Hypothalamus (tissue), 51 donors: ENCODE measurements at regions not wholly inside any gene's neighbourhood (a gene's known extent, or its start where the extent isn't known, plus 50 kb on each side); places are given as distances from the start of the nearest gene placed in this dataset.
A peak's percentile ranks its signal among the peaks of the same experiment; 100 is the strongest.
"Not testable (repeated sequence)": the region's sequence is repeated elsewhere in the genome, so short reads cannot be mapped to it uniquely, and the experiment has no call there.

Experiments
- DNase-seq, 51 donors: peaks; one replicate each; lab custom pipeline; 2025; lab: John Stamatoyannopoulos, UW

DNA sequence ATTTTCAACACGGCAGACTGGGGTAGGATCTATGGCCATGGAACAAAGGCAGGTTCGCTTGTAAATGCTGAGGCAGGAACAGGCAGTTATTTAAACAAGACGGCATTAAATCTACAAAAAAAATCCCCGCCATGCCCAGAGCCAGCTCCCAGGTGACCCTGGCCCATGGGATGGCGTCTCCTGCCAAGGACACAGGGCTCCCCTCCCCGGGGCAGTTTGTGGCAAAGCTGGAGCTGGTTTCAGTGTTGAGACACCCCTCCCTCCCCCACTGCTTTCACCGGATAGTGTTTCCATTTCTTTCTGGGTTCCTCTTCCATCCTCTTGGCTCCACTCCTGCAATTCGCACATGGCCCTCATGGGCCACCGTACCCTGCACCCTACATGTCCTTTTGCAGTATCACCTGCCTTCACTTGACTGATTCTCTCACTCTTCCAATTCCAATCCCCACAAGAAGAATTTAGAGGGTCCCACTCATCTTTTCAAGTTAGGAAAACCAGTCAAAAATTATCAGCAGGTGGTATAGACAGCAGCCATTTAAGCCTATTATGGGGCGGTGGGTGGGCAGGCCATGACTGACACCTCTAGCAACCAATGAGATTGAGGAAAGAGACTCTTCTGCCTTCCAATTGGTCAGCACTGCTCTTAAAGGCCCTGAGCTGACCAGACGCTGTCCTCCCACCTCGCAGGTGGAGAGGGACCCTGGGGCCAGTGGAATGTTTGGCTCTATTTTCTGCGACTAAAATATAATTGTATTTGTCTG, 52.0 kb downstream of the OLIG1 start:
- DNase-seq: peak in 12 of 51 donors; percentile 7 to 69 (median 28)

DNA sequence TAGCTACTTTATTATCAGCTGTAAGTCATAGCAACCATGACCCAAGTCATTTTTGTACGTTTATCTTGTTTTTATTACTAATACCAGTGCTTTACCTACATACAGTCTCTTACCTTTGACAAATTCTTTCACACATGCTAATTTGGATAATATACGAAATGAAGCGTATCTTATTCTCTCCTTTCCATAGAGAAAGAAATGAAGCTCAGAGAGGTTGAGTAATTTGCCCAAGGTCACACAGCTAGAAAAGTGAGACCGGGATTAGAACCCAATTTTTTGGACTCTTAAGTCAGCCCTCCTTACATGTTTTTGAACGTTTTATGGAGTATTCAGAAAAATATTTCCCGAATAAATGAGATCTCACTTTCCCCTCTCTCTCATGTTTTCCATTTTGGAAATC, 52.6 kb downstream of the OLIG1 start:
- DNase-seq: no peak

DNA sequence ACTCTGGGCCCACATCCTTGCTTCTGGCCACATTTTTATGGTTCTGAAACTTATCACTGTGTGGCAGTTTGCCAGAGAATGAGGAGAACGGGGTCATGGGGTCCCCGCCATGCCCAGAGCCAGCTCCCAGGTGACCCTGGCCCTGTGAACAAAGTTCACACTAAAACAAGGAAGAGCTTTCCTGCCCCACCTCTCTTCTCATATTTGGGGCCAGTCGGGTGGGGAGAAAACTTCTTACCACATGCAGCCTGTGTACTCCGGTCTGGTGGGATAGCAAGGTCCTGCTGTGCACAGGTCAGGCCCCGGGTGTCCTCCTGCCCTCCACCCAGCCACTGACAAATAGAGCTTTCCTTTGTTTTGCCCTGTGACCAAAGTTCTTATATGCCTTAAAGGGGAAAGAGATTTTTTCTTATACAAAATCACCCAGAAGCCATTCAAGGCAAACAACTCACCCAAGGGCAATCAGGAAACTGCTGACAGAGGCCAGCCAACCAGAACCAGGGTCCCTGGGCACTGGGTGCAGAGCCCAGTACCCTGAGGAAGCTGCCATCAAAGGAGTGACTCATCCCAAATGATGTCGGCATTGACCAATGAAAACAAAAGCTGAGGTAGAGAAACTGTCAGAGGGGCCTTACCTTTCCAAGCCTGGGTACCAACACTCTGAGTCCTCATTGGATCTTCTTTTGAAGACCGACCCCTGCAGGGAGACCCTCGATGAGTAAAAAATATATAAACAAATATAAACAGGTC, 53.6 kb downstream of the OLIG1 start:
- no peak for DNase-seq

DNA sequence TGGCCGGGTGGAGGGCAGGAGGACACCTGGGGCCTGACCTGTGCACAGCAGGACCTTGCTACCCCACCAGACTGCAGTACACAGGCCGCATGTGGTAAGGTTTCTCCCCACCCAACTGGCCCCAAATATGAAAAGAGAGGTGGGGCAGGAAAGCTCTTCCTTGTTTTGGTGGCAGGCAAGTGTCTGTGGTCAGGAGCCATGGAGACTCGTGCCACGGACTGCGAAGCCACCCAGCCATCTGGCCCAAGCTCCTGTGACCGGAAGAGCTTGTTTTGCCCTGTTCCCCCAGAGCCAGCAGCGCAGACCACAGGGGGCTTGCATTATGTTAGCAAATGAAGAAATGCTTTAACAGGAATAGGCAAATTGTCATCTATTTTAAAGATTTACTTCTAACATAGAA, 54.9 kb downstream of the OLIG1 start:
- peak in 1 of 51 donors; percentile 13 for DNase-seq

DNA sequence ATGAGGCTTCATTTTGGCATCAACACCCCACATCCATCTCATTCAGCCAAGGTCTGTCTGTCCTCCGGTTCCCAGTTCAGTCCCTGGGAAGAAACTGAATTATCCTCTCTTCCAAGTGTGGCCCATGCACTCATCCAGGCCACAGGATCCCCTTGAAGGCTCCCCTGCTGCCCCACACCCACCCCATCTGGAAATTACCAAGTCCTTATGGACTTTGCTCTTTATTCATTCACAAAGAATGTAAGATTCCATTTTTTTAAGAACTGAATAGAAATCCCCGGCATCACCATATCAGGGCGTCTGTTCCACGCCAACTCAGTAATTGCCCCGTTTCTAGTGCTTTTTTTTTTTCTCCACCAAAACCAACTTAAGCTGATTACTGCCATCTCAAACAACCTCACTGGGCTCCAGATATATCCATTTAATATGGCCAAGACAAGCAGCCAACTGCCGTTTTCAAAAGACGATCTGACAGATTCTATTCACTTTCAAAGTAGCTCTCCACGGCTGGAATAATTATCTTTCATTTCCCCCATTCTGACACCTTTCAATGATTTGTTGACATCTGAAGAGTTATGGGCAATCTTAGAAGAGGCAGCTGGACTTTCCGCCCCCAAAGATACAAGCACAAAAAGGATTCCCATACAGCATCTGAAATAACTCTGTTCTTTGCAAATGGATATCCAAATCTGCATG, 55.9 kb downstream of the OLIG1 start:
- DNase-seq: peak in 1 of 51 donors; percentile 8

DNA sequence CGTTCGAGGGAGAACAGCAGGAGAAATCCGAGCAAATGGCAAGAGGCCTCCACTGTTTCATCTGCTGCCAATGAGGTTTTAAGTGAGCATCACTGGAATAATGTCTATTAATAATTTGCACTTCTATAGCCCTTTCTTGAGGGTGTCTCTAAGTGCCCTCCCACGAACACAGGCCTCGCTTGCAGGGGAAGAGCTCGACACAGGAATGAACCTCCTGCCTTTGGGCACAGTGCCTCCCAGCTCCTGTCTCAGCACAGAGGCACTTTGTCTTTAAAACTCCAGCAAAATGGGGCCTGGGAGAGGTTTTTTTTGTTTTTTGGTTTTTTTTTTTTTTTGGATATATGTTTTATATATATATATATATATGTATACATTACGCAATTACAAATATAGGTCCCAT, 56.6 kb downstream of the OLIG1 start:
- DNase-seq: peak in 19 of 51 donors; percentile 6 to 43 (median 19)

DNA sequence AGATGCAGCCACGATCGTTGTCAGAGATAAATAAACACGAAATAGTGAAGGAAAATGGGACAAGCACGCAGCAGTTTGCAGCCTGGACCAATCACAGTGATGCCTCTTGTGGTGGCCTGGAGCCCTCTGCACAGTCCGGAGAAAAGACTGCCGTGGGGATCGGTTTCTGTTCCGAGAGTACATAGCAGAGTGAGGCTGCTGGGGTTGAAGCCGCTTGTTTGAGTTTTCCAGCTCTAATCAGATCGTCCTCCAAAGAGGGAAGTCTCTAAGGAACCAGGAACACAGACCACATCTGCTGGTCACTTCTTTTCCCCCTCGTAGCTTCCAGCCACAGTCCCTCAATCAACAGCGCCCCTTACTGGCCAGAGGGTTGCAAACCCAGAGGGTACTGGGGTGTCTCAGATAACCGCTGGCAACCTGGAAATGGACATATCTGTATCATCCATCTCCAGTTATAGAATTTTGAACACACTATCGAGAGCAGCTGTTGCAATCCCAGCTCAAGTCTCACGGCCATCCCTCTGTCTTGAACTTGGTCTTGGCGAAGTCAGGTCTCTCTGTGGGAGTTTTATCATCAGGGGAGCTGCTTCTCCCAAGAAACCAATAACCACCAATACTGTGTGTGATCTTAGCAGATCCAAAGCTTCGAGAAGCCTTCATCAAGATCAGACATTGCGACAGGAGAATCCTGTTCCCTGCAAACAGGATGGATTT, 57.4 kb downstream of the OLIG1 start:
- peak; percentile 20 to 89 (median 67) for DNase-seq

DNA sequence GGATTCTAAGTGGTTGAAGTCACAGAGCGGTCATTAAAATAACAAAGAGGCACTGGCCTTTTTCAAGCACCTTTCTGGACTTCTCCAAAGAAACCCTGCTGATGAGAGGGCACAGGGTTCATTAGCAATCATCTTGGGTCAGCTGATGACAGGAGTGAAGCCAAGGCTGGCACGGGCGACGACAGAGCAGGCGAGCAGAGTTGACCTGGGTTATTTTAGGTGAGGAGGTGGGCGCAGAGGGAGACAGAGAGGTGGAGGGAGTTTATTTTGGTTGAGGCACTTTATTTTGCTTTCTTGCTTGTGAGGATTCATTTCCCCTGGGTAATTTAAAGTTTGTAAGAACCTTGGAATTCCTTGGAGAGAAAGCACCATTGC, 57.9 kb downstream of the OLIG1 start:
- DNase-seq: no peak

DNA sequence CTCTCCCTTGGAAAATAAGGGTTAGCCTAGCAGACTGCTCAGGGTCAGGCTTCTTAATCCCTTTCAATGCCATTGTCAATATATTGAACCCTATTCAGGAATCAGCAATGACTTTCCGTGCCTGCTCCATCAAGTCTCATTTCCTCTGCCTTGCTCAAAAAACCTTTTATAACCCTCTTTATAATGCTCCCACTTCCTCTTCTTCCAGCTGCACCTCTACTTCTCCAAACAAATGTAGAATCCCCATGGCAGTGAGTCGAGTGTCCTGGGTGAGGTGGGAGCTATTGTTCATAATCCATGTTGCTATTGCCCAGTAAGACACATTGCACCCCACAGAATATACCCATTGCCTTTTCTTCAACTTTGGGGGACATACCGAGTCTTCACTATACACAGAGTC, 58.6 kb downstream of the OLIG1 start:
- DNase-seq: no peak

DNA sequence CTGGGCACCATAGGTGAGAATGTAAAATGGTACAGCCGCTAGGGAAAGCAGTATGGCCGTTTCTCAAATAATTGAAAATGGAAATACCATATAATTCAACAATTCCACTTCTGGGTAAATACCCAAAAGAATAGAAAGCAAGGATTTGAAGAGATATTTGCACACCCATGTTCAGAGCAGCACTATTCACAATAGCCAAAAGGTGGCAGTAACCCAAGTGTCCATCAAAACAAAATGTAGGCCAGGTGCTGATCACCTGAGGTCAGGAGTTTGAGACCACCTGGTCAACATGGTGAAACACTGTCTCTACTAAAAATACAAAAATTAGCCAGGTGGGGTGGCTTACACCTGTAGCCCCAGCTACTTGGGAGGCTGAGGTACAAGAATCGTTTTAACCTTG, 62.1 kb downstream of the OLIG1 start:
- DNase-seq: no peak

DNA sequence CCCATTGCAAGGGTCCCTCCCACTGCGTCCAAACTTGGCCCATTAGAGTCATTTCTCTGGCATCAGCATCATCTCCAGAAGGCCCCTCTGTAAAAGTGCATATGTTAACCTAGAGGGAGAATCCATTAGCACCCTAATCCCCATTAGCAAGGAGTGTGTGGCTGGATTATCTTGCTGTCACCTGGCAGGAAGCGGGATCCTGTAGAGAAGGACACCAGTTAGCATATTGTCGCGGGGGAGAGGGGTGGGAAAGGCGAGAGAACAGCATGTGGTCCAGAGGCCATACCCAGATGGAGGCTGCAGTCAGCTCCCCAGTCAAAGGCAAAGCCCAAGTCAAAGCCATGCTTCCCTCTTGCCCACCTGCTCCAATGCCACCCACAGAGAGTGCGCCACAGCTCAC, 64.0 kb downstream of the OLIG1 start:
- no peak for DNase-seq

DNA sequence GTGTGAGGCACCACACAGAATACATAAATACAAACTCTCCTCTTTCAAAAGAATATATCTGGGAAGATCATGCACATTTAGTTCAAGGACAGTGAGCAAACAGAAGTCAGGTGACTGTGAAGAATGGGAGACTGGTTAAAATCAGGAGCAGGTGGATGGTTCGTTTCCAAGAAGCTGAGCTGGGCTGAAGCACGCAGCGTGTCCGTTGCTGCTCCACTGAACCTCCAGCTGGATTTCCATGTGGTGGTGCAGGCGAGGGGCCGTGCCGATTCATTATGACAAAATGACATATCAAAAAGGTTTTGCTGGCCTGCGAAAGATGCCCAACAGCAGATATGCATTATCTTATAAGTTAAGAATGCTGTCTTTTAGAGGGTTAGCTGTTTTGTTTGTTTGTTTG, 66.0 kb downstream of the OLIG1 start:
- DNase-seq: no peak

DNA sequence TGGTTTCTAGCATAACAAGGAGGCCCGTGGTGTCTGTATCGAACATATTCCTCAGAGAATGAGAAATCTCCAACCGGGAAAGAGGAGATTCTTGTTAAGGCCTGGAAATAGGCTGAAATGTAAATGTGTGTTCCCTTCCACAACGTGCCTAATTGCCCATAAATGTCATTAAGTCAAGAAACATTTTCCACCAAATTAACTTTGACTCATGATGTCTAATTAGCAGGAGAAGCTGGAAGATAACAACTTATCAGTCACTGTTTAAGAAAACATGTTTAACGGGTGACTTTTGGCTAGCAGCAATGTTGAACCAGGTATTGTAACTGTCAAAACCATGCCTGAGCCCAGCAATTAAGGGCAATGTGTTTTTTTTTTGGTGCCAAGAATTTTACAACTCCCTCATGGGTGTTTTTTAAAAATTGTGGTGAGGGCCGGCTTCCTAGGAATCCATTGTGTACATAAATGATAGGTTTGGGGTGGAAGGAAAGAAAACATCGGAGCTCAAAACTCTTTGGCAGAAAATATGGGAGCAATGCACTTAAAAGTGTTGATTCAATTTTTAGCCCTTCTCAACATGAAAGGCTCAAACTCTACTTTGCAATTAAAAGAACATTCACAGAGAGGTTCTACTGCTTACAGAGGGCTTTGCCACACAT, 67.0 kb downstream of the OLIG1 start:
- no peak for DNase-seq

DNA sequence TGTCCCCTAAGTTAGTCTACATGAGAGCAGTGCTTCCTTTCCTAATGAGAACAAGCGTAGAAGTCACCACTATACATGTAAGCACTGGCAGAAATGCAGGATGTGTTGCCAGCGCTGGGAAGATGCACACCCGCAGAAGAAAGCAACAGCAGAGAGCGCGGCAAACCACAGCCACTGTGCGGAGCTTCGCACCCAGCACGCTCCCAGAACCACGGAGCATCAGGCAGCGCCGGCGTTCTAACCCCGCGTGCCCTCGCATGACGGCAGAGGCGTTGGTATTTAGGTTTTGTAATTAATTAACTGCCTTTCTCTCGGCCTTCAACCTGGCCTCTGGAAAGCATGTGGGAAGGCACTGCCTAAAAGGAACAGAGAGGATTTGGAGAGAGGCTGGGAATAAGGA, 69.1 kb downstream of the OLIG1 start:
- no peak for DNase-seq

DNA sequence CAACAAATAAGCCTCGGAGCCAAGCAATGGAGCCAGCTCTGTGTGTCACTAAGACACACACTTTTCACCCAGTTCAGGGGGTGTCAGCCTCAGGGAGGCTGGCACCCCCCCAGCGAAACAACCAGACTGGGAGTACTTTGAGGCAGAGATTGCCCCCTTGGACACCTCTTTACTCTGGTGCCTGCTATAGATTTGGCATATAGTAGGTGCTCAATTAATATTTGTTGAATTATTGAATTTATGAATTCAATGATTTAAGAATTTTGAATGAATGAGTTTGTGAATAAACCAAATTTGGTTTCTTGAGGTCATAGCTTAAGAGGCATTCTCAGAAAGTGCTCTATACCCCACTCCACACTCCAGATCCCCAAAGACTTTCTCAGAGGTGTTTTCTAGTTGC, 70.3 kb downstream of the OLIG1 start:
- DNase-seq: no peak

DNA sequence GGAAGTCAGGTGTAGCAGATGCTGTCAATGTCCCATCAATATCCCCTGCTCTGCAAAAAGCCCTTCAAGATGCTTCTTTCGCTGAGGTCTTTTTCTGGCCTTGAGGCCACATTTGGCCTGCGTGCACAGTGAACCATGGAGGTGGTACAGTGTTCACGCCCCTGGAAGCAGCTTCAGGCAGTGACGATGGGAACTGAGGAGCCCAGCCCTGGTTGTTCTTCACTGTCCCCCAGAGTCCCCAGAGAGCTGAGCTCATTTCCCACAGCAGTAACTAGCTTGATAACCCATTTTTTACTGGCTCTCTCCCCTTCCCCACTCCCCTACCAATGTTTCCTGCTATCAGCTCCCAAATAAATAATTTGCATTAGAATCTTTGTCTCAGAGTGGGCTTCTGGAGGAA, 76.5 kb downstream of the OLIG1 start:
- DNase-seq: no peak

DNA sequence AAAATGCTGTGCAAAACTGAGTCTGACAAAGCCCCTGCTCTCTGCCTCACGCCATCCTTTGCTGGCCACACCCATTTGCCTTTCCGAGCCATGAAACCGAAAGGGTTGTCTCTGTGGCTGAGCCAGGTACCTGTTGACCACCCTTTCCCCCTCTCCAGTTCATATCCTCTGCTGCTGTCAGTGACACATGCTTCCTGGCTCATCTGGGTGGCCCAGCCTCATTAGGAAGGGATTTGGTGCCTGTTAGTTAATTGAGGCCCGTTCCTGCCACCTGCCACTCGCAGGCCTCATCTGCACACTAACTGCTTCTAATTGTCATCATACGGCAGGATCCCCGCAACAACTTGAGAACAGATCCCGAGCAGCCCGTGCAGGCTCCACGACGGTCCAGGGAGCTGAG, 79.2 kb downstream of the OLIG1 start:
- DNase-seq: no peak

DNA sequence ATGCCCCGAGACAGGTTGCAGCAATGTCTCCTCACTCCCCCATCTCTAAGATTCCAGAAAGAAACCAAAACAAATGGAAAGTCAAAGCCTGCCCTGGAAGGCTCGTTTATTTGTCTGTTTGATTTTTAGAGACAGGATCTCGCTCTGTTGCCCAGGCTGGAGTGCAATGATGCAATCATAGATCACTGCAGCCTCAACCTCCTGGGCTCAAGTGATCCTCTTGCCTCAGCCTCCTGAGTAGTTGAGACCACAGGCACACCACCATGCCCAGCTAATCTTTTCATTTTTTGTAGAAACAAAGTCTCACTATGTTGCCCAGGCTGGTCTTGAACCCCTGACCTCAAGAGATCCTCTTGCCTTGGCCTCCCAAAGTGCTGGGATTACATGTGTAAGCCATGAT, 78.8 kb upstream of the IFNAR2 start:
- DNase-seq: not testable (repeated sequence)

DNA sequence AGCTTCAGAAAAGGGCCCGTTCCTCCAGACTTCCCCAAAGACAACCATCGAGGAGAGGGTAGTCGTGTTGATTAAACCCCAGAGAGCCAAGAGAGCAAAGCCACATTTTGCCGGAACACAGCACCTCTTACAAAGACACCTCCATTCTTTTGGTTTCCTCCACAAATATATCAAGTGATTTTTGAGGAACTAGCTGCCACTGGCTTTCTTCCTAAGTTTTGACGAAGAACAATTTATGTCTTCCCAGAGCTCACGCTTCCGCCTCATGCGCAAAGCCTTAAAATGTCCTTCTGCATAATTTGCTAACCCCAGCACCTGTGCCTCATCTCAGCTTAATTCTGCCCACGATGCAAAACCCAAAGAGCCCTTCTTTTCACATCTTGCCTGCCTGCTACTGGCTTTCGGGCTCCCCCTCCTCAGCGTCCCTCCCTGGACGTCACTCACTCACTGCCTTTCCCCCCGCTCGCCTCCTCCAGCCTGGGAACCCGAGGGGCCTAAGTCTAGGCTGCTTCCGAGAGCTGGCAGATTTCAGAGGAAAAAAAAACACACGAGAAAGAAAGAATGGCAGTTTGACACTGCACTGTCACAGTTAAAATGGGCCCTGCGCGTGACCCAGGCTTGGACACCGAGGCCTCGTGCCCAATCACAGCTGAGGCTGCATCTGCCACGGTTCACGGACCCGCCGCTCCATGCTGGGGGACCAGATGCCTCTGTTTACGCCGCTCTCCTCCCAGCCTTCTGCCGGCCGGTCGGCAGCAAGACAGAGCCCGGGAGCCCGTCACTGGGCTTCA, 77.6 kb upstream of the IFNAR2 start:
- peak in 7 of 51 donors; percentile 1 to 15 (median 6) for DNase-seq

DNA sequence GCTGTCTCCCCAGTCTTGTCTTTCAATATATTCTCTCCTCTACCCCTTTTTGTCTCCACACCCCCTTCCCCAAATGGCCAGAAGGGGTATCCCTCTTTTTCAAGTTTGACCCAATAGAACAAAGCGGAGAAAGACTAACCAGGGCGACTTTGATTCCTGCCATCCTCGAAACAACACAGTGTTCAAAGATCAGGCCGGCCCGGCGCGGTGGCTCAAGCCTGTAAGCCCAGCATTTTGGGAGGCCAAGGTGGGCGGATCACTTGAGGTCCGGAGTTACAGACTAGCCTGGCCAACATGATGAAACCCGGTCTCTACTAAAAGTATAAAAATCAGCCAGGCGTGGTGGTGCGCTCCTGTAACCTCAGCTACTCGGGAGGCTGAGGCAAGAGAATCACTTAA, 77.0 kb upstream of the IFNAR2 start:
- DNase-seq: no peak
